Thyroid gland (tissue), 4 donors: ENCODE measurements at regions not wholly inside any gene's neighbourhood (a gene's known extent, or its start where the extent isn't known, plus 50 kb on each side); places are given as distances from the start of the nearest gene placed in this dataset.

Experiments
- DNase-seq, 2 donors: peaks; one replicate each; pipeline ENCODE4 v3.0.0-alpha.2; 2019
- H3K27ac ChIP-seq, 3 donors: fragments of 200-600 bp; sonication (generic); 1 replicate in 2 of 3; 2 replicates in 1 of 3; pipeline ENCODE4 v1.5.1; 2016 to 2019; ENCODE audit warnings: mild to moderate bottlenecking in 1 of 3, moderate library complexity in 1 of 3
- H3K27me3 ChIP-seq: fragments of 200-600 bp; sonication (generic); one replicate; pipeline ENCODE4 v1.5.1; 2019
- H3K36me3 ChIP-seq, 2 donors: fragments of 200-600 bp; sonication (generic); one replicate each; pipeline ENCODE4 v1.5.1; 2016 to 2019
- H3K4me1 ChIP-seq, 2 donors: fragments of 200-600 bp; sonication (generic); one replicate each; pipeline ENCODE4 v1.5.1; 2017 to 2019
- H3K4me3 ChIP-seq, 3 donors: fragments of 200-600 bp; sonication (generic); replicated peaks in 1 of 3; 1 replicate in 2 of 3; 2 replicates in 1 of 3; pipeline ENCODE4 v1.5.1; 2016; ENCODE audit warnings: mild to moderate bottlenecking in 1 of 3
- H3K9me3 ChIP-seq: fragments of 200-600 bp; sonication (generic); one replicate; pipeline ENCODE4 v1.5.1; 2017
- POLR2A ChIP-seq, 2 donors: fragments of 450-650 bp; IDR thresholded peaks; one replicate each; pipeline ENCODE4 v1.6.1; 2017; ENCODE audit warnings: antibody characterized with exemption in 2 of 2, mild to moderate bottlenecking in 2 of 2, moderate library complexity in 1 of 2
- WGBS, 2 donors: methylation state at CpG; one replicate each; pipeline ENCODE4 v1.1.5; 2017; 5-methylcytosine and 5-hydroxymethylcytosine counted together
- intact Hi-C: fragments of 100-400 bp; cut with DNase I; formaldehyde crosslinking; loops from one replicate; pipeline ENCODE4 v1.15.1; 2023
- TF ChIP-seq, protein P1 (sequence below), 6 experiments: fragments of 200-600 bp in 3 of 6; fragments of 450-650 bp in 3 of 6; sonication (generic) in 3 of 6; IDR thresholded peaks; one replicate each; pipeline ENCODE4 v1.5.1; 2016 to 2019; ENCODE audit warnings: antibody characterized with exemption in 6 of 6, mild to moderate bottlenecking in 2 of 6, inconsistent platforms in 1 of 6, moderate library complexity in 1 of 6

DNA sequence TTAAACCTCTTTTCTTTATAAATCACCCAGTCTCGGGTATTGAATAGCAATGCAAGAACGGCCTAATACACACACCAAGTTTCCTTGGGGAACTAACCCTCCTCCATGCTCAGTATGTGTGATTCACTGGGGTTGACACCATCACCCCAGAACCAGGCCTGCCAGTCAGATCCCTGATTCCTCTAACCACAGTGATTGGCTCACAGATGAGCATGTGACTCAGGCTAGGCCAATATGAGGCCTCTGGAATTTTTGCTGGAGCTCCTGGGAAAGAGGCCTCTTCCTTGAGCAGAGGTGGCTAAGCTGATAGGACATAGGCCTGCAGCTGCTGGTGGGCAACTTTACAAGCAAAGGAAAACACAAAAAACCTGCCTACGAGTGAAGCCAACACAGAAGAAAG, 74.7 kb upstream of the ZBTB40 start:
- no peak for TF ChIP-seq POLR2A (IDR thresholded peaks at IDR 0.05)
- TF ChIP-seq, protein P1, sequence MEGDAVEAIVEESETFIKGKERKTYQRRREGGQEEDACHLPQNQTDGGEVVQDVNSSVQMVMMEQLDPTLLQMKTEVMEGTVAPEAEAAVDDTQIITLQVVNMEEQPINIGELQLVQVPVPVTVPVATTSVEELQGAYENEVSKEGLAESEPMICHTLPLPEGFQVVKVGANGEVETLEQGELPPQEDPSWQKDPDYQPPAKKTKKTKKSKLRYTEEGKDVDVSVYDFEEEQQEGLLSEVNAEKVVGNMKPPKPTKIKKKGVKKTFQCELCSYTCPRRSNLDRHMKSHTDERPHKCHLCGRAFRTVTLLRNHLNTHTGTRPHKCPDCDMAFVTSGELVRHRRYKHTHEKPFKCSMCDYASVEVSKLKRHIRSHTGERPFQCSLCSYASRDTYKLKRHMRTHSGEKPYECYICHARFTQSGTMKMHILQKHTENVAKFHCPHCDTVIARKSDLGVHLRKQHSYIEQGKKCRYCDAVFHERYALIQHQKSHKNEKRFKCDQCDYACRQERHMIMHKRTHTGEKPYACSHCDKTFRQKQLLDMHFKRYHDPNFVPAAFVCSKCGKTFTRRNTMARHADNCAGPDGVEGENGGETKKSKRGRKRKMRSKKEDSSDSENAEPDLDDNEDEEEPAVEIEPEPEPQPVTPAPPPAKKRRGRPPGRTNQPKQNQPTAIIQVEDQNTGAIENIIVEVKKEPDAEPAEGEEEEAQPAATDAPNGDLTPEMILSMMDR (IDR thresholded peaks at IDR 0.05): no peak
- intact Hi-C loops: no loop called here
- no peak for DNase-seq
- Histone ChIP-seq H3K4me1 (no peaks in the 10 kb centered on the region), H3K27ac (no peak overlapping the region), H3K9me3 (no peaks in the 10 kb centered on the region), H3K36me3 (no peaks in the 10 kb centered on the region), H3K4me3 (no peak overlapping the region), H3K27me3 (no peaks in the 10 kb centered on the region)
- 79 to 93% methylated on average over 3 of the region's 3 CpGs for WGBS, 2 donors

GRCh38 chr1:22379566-22379965, 72.1 kb upstream of the ZBTB40 start:
- intact Hi-C loops: no loop called here
- TF ChIP-seq POLR2A (IDR thresholded peaks at IDR 0.05): no peak
- TF ChIP-seq, protein P1 (IDR thresholded peaks at IDR 0.05): no peak
- WGBS, 2 donors: 52 to 64% methylated on average over 7 of the region's 7 CpGs

DNA sequence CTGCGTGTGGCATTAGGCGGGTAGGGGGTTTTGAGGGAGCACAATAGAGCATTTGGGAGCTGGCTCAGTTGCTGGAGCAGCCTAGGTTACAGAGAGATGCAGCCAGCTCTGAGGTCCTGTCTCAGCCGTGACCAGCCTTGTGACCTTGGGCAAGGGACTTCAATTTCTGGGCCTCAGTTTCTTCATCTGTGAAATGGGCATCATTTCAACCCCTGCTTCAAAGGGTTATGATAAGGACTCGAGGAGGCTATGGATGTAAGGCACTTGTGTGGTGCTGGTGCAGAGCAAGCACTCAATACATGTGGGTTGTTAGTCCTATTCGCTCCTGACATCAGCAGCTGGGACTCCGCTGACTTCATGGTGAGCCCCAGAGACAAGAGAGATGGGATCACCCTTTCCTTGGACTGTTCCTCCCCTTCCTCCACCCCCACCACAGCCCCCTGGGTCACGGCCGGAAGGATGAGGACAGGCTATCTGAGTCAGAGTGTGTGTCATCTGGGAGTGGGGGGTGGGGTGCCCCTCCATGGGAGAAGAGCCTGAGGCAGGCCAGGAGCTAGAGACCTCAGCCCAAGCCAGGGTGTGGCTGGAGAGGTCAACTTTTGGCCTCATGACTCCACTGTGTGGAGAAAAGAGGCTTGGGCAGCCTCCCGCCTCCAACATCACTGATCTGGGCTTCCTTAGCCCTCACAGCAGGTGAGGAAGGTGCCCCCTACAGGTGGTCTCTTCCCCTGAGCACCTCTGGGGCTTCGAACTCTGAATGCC, 71.4 kb upstream of the ZBTB40 start:
- WGBS, 2 donors: 78 to 89% methylated on average over 8 to 10 of the region's 10 CpGs
- Histone ChIP-seq H3K27ac (no peak overlapping the region), H3K9me3 (no peaks in the 10 kb centered on the region), H3K27me3 (no peaks in the 10 kb centered on the region), H3K4me1 (no peaks in the 10 kb centered on the region), H3K36me3 (no peaks in the 10 kb centered on the region), H3K4me3 (no peak overlapping the region)
- DNase-seq: no peak
- TF ChIP-seq, protein P1 (IDR thresholded peaks at IDR 0.05): no peak
- TF ChIP-seq POLR2A (IDR thresholded peaks at IDR 0.05): no peak
- intact Hi-C loops: no loop called here

More at GRCh38 chr1:22379566-22379965, 72.1 kb upstream of the ZBTB40 start:
- H3K36me3 ChIP-seq: no peaks in the 10 kb centered on the region
- no peaks in the 10 kb centered on the region for H3K27me3 ChIP-seq
- no peak overlapping the region for H3K27ac ChIP-seq
- DNase-seq: no peak
- H3K4me1 ChIP-seq: no peaks in the 10 kb centered on the region
- H3K9me3 ChIP-seq: no peaks in the 10 kb centered on the region
- no peak overlapping the region for H3K4me3 ChIP-seq

GRCh38 chr1:22383526-22384294, 67.9 kb upstream of the ZBTB40 start:
- TF ChIP-seq, protein P1 (IDR thresholded peaks at IDR 0.05): no peak
- no peak for TF ChIP-seq POLR2A (IDR thresholded peaks at IDR 0.05)
- no peak overlapping the region for H3K27ac ChIP-seq
- no peaks in the 10 kb centered on the region for H3K36me3 ChIP-seq
- H3K4me3 ChIP-seq: no peak overlapping the region
- no peaks in the 10 kb centered on the region for H3K9me3 ChIP-seq
- H3K27me3 ChIP-seq: no peaks in the 10 kb centered on the region
- peaks cover 0 to 3% of the 10 kb centered on the region in 2 donors for H3K4me1 ChIP-seq
- no peak for DNase-seq
- intact Hi-C loops: no loop called here
- 82 to 85% methylated on average over 22 of the region's 22 CpGs for WGBS, 2 donors

- WGBS, 2 donors: 80 to 94% methylated on average over 4 of the region's 4 CpGs
- Histone ChIP-seq H3K36me3 (no peaks in the 10 kb centered on the region), H3K9me3 (no peaks in the 10 kb centered on the region), H3K4me1 (peaks cover 0 to 7% of the 10 kb centered on the region in 2 donors), H3K4me3 (no peak overlapping the region), H3K27ac (no peak overlapping the region), H3K27me3 (no peaks in the 10 kb centered on the region)
- DNase-seq: no peak
- intact Hi-C loops: no loop called here
- TF ChIP-seq POLR2A (IDR thresholded peaks at IDR 0.05): no peak
- TF ChIP-seq, protein P1 (IDR thresholded peaks at IDR 0.05): no peak
Observed at GRCh38 chr1:22385537-22385936, 66.1 kb upstream of the ZBTB40 start.
